K562 (cell line): ENCODE measurements at regions not wholly inside any gene's neighbourhood (a gene's known extent, or its start where the extent isn't known, plus 50 kb on each side); places are given as distances from the start of the nearest gene placed in this dataset.

Source experiments
- ATAC-seq: fragments of 200-7000 bp; cut with Tn5 transposase; 3 replicates; pipeline ENCODE4 v1.9.1; 2020; ENCODE audit warnings: moderate library complexity
- BruUV-seq: library from RNA; stranded (reverse); fragments of 400-500 nt; replicated peaks from 2 replicates; lab custom pipeline; 2021; lab: Mats Ljungman, UMichigan
- CTCF ChIA-PET: fragments of 300-600 bp; formaldehyde crosslinking; extraction: SDS; loops from one replicate; lab custom pipeline; 2021; ENCODE audit warnings: low intra/inter-chr PET ratio; lab: Yijun Ruan, JAX
- POLR2A ChIA-PET: fragments of 300-600, 350-650 bp; sonication (Branson Sonifier 250); formaldehyde crosslinking; extraction: SDS; loops from one replicate; lab custom pipeline; 2021; ENCODE audit warnings: antibody characterized with exemption, inconsistent platforms; lab: Yijun Ruan, JAX
- DNase-seq, 4 experiments: peaks; one replicate each; pipeline versions ENCODE4 v3.0.0 to v3.0.0-alpha.2; 2011 to 2018; ENCODE audit warnings: low spot score in 3 of 4, mixed read lengths in 3 of 4; ENCODE audit errors: extremely low read depth in 1 of 4
- FAIRE-seq: peaks from 2 replicates; lab custom pipeline; 2011; peaks lifted over from hg19 to GRCh38; lab: Jason Lieb, UNC
- H2AFZ ChIP-seq: 2 replicates; pipeline ENCODE4 v1.6.0; 2011; ENCODE audit warnings: low read depth, low read length, control low read depth, inconsistent platforms
- H3K27ac ChIP-seq: fragments of 200-600 bp; 3 replicates; pipeline ENCODE4 v1.8.0; 2011; ENCODE audit warnings: low read depth, mild to moderate bottlenecking, control low read depth, inconsistent platforms, low read length, moderate library complexity, mixed read lengths; ENCODE audit errors: extremely low read depth
- H3K27me3 ChIP-seq, 2 experiments: fragments of 300-600 bp in 1 of 2; 2 replicates in 1 of 2; 3 replicates in 1 of 2; pipeline versions ENCODE4 v1.6.0 to v1.8.0; 2011; ENCODE audit warnings: inconsistent platforms in 2 of 2, low read length in 2 of 2, mild to moderate bottlenecking in 1 of 2, mixed read lengths in 1 of 2, moderate library complexity in 1 of 2; ENCODE audit not compliant: control insufficient read depth in 2 of 2, insufficient read depth in 2 of 2
- H3K36me3 ChIP-seq: fragments of 300-600 bp; 3 replicates; pipeline ENCODE4 v1.8.0; 2011; ENCODE audit warnings: mild to moderate bottlenecking, low read length, inconsistent platforms; ENCODE audit not compliant: control insufficient read depth, insufficient read depth
- H3K4me1 ChIP-seq, 2 experiments: fragments of 200-600 bp in 1 of 2; replicated peaks in 1 of 2; 2 replicates in 1 of 2; 3 replicates in 1 of 2; pipeline versions ENCODE4 v1.5.1 to v1.8.0; 2011; ENCODE audit warnings: inconsistent platforms in 2 of 2, low read length in 2 of 2, mild to moderate bottlenecking in 1 of 2, mixed read lengths in 1 of 2, moderate library complexity in 1 of 2; ENCODE audit not compliant: control insufficient read depth in 2 of 2, insufficient read depth in 2 of 2
- H3K4me2 ChIP-seq: 2 replicates; pipeline ENCODE4 v1.6.1; 2011; ENCODE audit warnings: low read length, control low read depth, inconsistent platforms, mixed read lengths; ENCODE audit not compliant: insufficient read depth
- H3K4me3 ChIP-seq: fragments of 200-600 bp; sonication (generic), shearing (Covaris generic); 2 replicates; pipeline ENCODE4 v1.5.1; 2016; ENCODE audit warnings: control low read depth, inconsistent platforms
- H3K79me2 ChIP-seq: fragments of 200-600 bp; 3 replicates; pipeline ENCODE4 v1.8.0; 2011; ENCODE audit warnings: low read length, inconsistent platforms; ENCODE audit not compliant: control insufficient read depth, insufficient read depth
- H3K9ac ChIP-seq, 2 experiments: 2 replicates each; pipeline versions ENCODE4 v1.6.0 to v1.6.1; 2011; ENCODE audit warnings: low read depth in 2 of 2, low read length in 2 of 2, control low read depth in 1 of 2, inconsistent platforms in 1 of 2, mild to moderate bottlenecking in 1 of 2, mixed read lengths in 1 of 2; ENCODE audit not compliant: insufficient read depth in 1 of 2
- H3K9me1 ChIP-seq: one replicate; pipeline ENCODE4 v1.6.0; 2011; ENCODE audit warnings: inconsistent platforms, mild to moderate bottlenecking, low read length, moderate library complexity; ENCODE audit not compliant: control insufficient read depth, insufficient read depth
- H3K9me3 ChIP-seq: replicated peaks from 2 replicates; pipeline ENCODE4 v1.5.1; 2011; ENCODE audit warnings: low read depth, low read length, inconsistent platforms; ENCODE audit not compliant: control insufficient read depth, insufficient read depth
- H4K20me1 ChIP-seq: replicated peaks from 2 replicates; pipeline ENCODE4 v1.6.1; 2011; ENCODE audit warnings: low read length, inconsistent platforms, mixed read lengths; ENCODE audit not compliant: control insufficient read depth, insufficient read depth
- CHD4 ChIP-seq: fragments of 200-600 bp; sonication (generic); IDR thresholded peaks from 3 replicates; pipeline ENCODE4 v1.6.1; 2012; ENCODE audit warnings: low read depth, mild to moderate bottlenecking, mixed read lengths, low read length, inconsistent platforms; ENCODE audit not compliant: insufficient read depth, insufficient replicate concordance, poor library complexity, severe bottlenecking
- HMBOX1 ChIP-seq: sonication (generic); IDR thresholded peaks from 2 replicates; pipeline ENCODE4 v1.6.1; 2016
- JUND ChIP-seq, 2 experiments: IDR thresholded peaks; 2 replicates in 1 of 2; 3 replicates in 1 of 2; pipeline ENCODE4 v1.6.1; 2011; ENCODE audit warnings: borderline replicate concordance in 2 of 2, low read depth in 2 of 2, low read length in 2 of 2, improper control_type of control experiment in 1 of 2, missing biosample characterization in 1 of 2, missing genetic modification characterization in 1 of 2, missing genetic modification reagents in 1 of 2
- NELFE ChIP-seq: IDR thresholded peaks from 2 replicates; pipeline ENCODE4 v1.6.1; 2011; ENCODE audit warnings: mild to moderate bottlenecking; ENCODE audit not compliant: insufficient read depth, insufficient read length
- NFXL1 ChIP-seq: fragments of 450-650 bp; formaldehyde crosslinking; IDR thresholded peaks from 2 replicates; pipeline ENCODE4 v1.4.0; 2021; ENCODE audit warnings: mild to moderate bottlenecking
- ZKSCAN8 ChIP-seq: fragments of 200-800 bp; sonication (Bioruptor generic); IDR thresholded peaks from 2 replicates; pipeline ENCODE4 v1.6.1; 2016; ENCODE audit warnings: missing genetic modification characterization, missing compliant biosample characterization
- ZNF232 ChIP-seq: sonication (generic); formaldehyde crosslinking; IDR thresholded peaks from 2 replicates; pipeline ENCODE4 v1.8.0; 2022; ENCODE audit warnings: mild to moderate bottlenecking, missing genetic modification reagents
- WGBS: fragments of 100-300 bp; shearing (Covaris generic); methylation state at CpG from one replicate; pipeline ENCODE4 v1.1.6; 2016; ENCODE audit warnings: low coverage, mixed read lengths; ENCODE audit not compliant: insufficient coverage; ENCODE audit errors: missing lambda C conversion rate; 5-methylcytosine and 5-hydroxymethylcytosine counted together
- in situ Hi-C: fragments of 300-500 bp; cut with MboI; formaldehyde crosslinking; loops from 4 replicates; pipeline ENCODE4 v1.15.0; 2018; ENCODE audit warnings: inconsistent platforms, mixed read lengths
- intact Hi-C: fragments of 100-400 bp; cut with micrococcal nuclease; formaldehyde crosslinking; loops from 2 replicates; pipeline ENCODE4 v1.14.2; 2022
- TF ChIP-seq, protein P1 (sequence below): fragments of 250-450 bp; sonication (Bioruptor Pico); IDR thresholded peaks from 2 replicates; pipeline ENCODE4 v1.9.0; 2021; ENCODE audit warnings: mild to moderate bottlenecking, inconsistent platforms

- no peak for FAIRE-seq
These were observed 581.4 kb downstream of the SOCS6 start for GRCh38 chr18:70870292-70870691.

More at GRCh38 chr18:70870292-70870691, 581.4 kb downstream of the SOCS6 start:
- CTCF ChIA-PET, result no interaction called here
- Histone ChIP-seq H3K27me3 (no peaks in the 10 kb centered on the region), H3K79me2 (no peaks in the 10 kb centered on the region), H3K27ac (no peak overlapping the region), H4K20me1 (no peaks in the 10 kb centered on the region), H3K4me1 (no peaks in the 10 kb centered on the region), H2AFZ (no peak overlapping the region), H3K9ac (no peak overlapping the region), H3K36me3 (no peaks in the 10 kb centered on the region), H3K4me3 (no peak overlapping the region), H3K9me1 (no peaks in the 10 kb centered on the region), H3K9me3 (no peaks in the 10 kb centered on the region)
- DNase-seq, result no peak
- POLR2A ChIA-PET, result no interaction called here
- BruUV-seq, result no TSS peak
- intact Hi-C loops, result no loop called here
- ATAC-seq, result no peak
- in situ Hi-C loops, result no loop called here
- 0% methylated on average over 1 of the region's 1 CpG for WGBS
- TF ChIP-seq, protein P1, sequence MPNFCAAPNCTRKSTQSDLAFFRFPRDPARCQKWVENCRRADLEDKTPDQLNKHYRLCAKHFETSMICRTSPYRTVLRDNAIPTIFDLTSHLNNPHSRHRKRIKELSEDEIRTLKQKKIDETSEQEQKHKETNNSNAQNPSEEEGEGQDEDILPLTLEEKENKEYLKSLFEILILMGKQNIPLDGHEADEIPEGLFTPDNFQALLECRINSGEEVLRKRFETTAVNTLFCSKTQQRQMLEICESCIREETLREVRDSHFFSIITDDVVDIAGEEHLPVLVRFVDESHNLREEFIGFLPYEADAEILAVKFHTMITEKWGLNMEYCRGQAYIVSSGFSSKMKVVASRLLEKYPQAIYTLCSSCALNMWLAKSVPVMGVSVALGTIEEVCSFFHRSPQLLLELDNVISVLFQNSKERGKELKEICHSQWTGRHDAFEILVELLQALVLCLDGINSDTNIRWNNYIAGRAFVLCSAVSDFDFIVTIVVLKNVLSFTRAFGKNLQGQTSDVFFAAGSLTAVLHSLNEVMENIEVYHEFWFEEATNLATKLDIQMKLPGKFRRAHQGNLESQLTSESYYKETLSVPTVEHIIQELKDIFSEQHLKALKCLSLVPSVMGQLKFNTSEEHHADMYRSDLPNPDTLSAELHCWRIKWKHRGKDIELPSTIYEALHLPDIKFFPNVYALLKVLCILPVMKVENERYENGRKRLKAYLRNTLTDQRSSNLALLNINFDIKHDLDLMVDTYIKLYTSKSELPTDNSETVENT (CRISPR knock-in tag), result no peak
- TF ChIP-seq HMBOX1 (no peak), JUND (IDR thresholded peaks at IDR 0.05; ENCODE audit: borderline replicate concordance, low read depth, low read length) (no peak), JUND (tag; IDR thresholded peaks at IDR 0.05; ENCODE audit: borderline replicate concordance, low read depth, low read length) (no peak), NELFE (no peak), ZNF232 (CRISPR knock-in tag) (no peak), CHD4 (no peak), ZKSCAN8 (CRISPR knock-in tag) (no peak), NFXL1 (CRISPR knock-in tag) (no peak)
- TF ChIP-seq, all 486 proteins: peak for 0
- no peak overlapping the region for H3K4me2 ChIP-seq
